ENCODE measurements at regions not wholly inside any gene's neighbourhood (a gene's known extent, or its start where the extent isn't known, plus 50 kb on each side); places are given as distances from the start of the nearest gene placed in this dataset.

- Mint-ChIP-seq H3K27ac (ENCODE audit: unreplicated experiment) (no peak overlapping the region), H3K27me3 (ENCODE audit: unreplicated experiment) (peaks cover 18% of the 10 kb centered on the region), H3K9me3 (ENCODE audit: low read depth, unreplicated experiment) (peaks cover 6% of the 10 kb centered on the region), H3K4me3 (ENCODE audit: low read depth, unreplicated experiment) (no peak overlapping the region), H3K4me1 (ENCODE audit: low read depth, unreplicated experiment) (no peaks in the 10 kb centered on the region), H3K36me3 (ENCODE audit: insufficient read depth, unreplicated experiment) (no peaks in the 10 kb centered on the region)
- intact Hi-C loops (cut with micrococcal nuclease; ENCODE audit: unreplicated experiment) = no loop called here
- no TSS peak for BruUV-seq (replicated peaks)
- no peak for TF ChIP-seq CTCF (IDR thresholded peaks at IDR 0.05; ENCODE audit: unreplicated experiment)
- CTCF ChIA-PET = no interaction called here
- no peak for DNase-seq
Observed at GRCh38 chrX:39625810-39626209, 471.9 kb downstream of the BCOR start.

GRCh38 chrX:39626749-39627148, 471.0 kb downstream of the BCOR start:
- Mint-ChIP-seq H3K4me1 (ENCODE audit: low read depth, unreplicated experiment) (no peaks in the 10 kb centered on the region), H3K27ac (ENCODE audit: unreplicated experiment) (no peak overlapping the region), H3K36me3 (ENCODE audit: insufficient read depth, unreplicated experiment) (no peaks in the 10 kb centered on the region), H3K9me3 (ENCODE audit: low read depth, unreplicated experiment) (peaks cover 3% of the 10 kb centered on the region), H3K27me3 (ENCODE audit: unreplicated experiment) (peaks cover 27% of the 10 kb centered on the region), H3K4me3 (ENCODE audit: low read depth, unreplicated experiment) (no peak overlapping the region)
- intact Hi-C loops (cut with micrococcal nuclease; ENCODE audit: unreplicated experiment) = no loop called here
- no TSS peak for BruUV-seq (replicated peaks)
- CTCF ChIA-PET = no interaction called here
- no peak for TF ChIP-seq CTCF (IDR thresholded peaks at IDR 0.05; ENCODE audit: unreplicated experiment)
- DNase-seq = no peak

- H3K4me1 Mint-ChIP-seq (ENCODE audit: low read depth, unreplicated experiment) = no peaks in the 10 kb centered on the region
- H3K27me3 Mint-ChIP-seq (ENCODE audit: unreplicated experiment) = peaks cover 32% of the 10 kb centered on the region
- CTCF ChIA-PET = no interaction called here
Observed at GRCh38 chrX:39627257-39627656, 470.5 kb downstream of the BCOR start.

GRCh38 chrX:39629001-39629400, 468.8 kb downstream of the BCOR start:
- Mint-ChIP-seq H3K4me3 (ENCODE audit: low read depth, unreplicated experiment) (no peak overlapping the region), H3K27ac (ENCODE audit: unreplicated experiment) (no peak overlapping the region), H3K4me1 (ENCODE audit: low read depth, unreplicated experiment) (no peaks in the 10 kb centered on the region), H3K36me3 (ENCODE audit: insufficient read depth, unreplicated experiment) (no peaks in the 10 kb centered on the region), H3K27me3 (ENCODE audit: unreplicated experiment) (peaks cover 32% of the 10 kb centered on the region), H3K9me3 (ENCODE audit: low read depth, unreplicated experiment) (no peaks in the 10 kb centered on the region)
- intact Hi-C loops (cut with micrococcal nuclease; ENCODE audit: unreplicated experiment) = no loop called here
- no peak for TF ChIP-seq CTCF (IDR thresholded peaks at IDR 0.05; ENCODE audit: unreplicated experiment)
- CTCF ChIA-PET = no interaction called here
- DNase-seq = no peak
- no TSS peak for BruUV-seq (replicated peaks)

More at GRCh38 chrX:39627257-39627656, 470.5 kb downstream of the BCOR start:
- no peak for DNase-seq
- no TSS peak for BruUV-seq (replicated peaks)
- intact Hi-C loops (cut with micrococcal nuclease; ENCODE audit: unreplicated experiment) = no loop called here
- Mint-ChIP-seq H3K36me3 (ENCODE audit: insufficient read depth, unreplicated experiment) (no peaks in the 10 kb centered on the region), H3K9me3 (ENCODE audit: low read depth, unreplicated experiment) (no peaks in the 10 kb centered on the region), H3K4me3 (ENCODE audit: low read depth, unreplicated experiment) (no peak overlapping the region), H3K27ac (ENCODE audit: unreplicated experiment) (no peak overlapping the region)
- TF ChIP-seq CTCF (IDR thresholded peaks at IDR 0.05; ENCODE audit: unreplicated experiment) = no peak

Measured in Calu3 (cell line).